ENCODE measurements at regions not wholly inside any gene's neighbourhood (a gene's known extent, or its start where the extent isn't known, plus 50 kb on each side); places are given as distances from the start of the nearest gene placed in this dataset.

DNA sequence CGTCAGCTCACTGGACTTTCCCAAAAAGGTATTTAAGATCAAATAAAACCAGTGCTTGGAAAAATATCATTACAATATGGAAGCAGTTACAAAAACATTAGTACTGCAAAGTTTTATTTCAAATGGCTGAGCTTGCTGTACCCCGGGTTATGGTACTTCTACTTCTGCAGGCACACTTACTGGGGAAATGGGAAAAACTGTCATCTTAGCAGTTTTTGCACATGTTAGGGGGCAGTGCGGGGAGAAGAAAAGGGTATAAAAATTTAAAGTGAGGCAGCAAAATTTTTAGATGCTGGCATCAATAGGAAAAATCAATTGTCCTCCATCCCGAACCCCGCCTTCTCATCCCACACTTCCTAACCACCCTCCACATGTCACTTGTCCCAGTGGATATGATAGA, 133.4 kb downstream of the ATG4C start:
- no peak for DNase-seq

DNA sequence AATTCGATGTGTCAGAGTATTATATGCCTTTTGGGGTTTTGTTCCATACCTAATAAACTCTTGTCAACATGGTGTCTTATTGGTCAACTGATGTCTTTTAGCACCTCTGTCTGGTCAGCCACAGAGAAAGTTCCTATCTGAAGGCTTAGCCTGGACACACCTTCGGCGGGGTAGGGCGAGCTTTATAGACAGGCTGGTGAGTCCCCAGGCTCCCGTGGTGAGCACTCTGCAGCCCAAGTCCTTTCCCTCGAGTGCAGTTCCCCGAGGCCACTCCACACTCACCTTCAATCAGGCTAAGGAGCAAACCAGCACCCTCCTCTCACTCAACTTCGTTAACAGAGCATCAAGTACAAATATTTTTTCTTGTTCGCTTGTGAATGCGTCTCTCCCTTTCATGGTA, 133.9 kb downstream of the ATG4C start:
- no peak for DNase-seq

DNA sequence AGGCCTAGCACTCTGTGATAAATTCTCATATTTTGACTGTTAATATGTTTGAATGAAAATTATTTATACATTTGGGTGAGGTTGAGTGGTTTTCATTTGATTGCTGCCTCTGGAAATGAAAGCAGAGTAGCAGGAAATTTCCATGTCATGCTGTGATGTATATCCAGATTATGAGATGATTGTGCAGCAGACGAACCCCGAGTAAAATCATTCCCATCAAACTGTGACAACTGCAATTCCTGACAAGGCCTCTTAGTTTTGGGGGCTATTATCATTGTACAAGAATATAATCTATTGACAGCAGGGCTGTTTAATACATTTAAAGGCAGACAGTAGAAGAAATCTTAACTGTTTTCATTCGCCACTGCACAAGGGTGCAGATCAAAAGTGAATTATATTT, 134.8 kb downstream of the ATG4C start:
- no peak for DNase-seq

DNA sequence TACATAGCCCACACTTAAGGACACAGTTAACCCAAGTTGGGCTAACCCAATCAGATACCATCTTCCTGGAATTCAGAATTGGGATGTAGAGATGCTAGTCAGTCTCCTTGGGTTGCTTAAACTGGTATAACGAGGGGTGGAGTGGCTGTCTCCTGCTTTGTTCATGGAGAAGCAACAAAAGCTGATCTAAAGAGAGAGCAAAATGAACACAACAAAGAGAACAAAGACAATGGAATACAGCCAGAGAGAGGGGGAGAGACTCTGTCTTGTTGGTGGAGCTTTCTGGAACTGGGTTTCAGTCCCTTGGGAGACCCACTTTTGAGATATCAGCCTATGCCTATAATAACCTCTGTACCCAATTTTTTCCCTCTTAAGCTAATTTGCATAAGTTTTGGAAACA, 138.1 kb downstream of the ATG4C start:
- no peak for DNase-seq

DNA sequence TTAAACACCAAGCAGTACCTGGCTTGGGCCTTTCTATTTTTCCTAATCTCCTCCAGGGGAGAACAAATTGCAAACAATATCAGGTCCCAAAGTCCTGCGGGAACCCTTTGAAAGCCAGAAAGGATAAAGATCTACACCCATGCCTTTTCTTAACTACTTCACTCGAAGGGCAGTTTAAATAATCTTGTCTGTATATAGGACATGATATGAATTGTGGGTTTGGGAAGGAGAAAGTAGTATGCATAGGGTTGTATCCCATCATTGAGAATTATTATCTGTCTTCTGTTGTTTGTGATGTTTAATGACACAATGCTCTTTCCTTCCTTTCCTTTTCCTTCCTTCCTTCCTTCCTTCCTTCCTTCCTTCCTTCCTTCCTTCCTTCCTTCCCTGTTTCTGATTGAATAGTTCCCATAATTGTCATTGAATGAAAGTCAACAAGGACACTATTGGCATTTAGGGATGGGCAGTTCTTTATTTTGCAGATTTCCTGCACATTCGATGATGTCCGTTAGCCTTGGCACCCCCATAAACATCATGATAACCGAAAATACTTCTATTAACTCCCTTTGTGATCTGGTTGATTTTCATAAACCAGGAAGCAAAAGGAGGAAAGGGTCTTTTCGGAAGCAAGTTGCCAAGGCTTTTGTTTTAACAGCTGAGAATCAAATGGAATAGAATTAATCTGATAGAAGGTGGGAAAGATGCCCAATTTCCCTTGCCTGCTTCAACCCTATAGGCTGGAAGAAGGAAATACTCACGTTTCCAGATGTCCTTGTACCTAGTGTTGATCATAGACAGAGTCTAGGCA, 141.3 kb downstream of the ATG4C start:
- DNase-seq: no peak

DNA sequence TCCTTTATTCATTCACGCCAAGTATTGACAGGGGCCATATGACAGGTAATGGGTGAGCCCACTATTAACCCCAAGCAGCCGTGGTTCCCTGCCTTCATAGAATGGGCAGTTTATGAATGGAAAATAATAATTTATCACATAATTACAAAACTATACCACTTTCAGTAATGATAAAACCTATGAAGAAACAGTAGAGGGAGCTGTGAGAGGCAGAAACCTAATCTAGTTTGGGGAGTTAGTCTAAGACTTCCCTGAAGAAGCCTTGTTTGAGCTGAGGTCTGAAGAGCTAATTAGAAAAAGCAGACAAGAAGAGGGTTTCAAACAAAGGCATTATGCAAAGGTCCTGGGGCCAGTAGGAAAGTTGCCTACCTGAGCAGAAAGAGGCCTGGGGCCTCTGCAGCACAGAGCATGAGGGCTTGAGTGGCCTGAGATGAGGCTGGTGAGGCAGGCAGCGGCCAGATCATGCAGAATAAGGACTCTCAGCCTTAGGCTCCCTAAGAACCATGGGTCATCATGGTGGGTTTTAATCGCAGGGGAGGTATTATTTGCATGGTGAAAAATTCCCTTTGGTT, 142.8 kb downstream of the ATG4C start:
- no peak for DNase-seq

DNA sequence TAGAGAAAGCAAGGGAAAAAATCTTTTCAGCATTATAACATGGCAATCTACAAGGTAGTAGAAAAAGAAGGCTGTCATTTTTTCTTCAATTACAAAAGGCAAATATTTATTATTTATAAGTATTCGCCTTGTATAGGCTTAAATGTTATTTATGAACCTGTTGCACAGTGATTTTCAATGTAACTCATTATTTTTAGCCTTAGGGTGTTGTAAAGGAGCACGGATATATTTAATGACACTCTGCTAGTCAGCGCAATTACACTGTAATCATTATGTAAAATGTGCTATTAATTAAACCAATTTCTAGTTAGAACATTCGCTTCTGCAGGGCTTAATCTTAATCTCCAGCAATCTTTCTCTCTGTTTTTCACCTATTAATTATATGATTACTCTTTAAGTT, 145.0 kb downstream of the ATG4C start:
- no peak for DNase-seq

DNA sequence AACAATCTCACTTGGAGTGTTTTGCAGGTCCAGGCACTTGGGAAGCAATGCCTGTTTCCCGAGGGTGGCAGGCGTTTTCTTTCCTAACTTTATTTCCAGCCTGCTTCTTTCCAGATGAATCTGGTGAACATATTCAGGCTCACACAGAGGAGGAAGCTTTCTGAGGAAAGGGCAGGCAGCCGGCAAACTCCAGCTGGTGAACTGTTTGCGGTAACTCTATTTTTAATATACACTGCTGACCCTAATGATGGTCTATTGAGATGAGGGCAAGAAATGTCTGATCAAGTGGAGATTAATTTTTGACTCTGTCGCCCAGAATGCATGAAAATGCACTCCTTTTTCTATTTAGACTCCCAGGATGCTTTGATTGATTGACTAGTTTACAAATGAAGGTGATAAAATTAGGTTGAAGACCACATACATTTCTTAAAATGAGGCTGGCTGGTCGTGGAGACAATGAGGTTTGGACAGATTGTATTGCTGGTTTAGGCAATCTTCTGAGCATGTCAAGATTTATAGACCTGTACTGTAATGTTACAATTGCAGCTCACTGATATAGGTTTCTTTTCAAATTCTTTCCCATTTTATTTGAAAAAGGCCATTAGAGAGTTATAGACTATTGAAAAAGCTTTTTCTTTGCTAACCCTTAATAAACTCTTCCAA, 153.8 kb downstream of the ATG4C start:
- DNase-seq: no peak

DNA sequence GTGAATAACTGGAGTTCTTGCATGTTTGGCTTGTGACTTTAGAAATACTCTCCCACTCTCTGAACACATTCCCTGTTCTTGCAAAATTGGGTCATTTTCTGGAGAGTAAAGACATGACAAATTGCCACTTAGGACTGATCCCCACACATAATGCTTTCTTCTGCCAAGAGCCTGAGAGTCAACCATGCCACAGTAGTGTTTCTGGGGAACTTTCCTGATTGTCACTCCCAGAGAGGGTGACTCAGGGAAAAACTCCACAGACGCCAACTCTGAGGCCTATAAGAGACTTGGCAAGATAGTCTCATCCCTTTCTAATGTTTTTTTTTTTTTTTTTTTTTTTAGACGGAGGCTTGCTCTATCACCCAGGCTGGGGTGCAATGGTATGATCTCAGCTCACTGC, 157.8 kb downstream of the ATG4C start:
- no peak for DNase-seq

DNA sequence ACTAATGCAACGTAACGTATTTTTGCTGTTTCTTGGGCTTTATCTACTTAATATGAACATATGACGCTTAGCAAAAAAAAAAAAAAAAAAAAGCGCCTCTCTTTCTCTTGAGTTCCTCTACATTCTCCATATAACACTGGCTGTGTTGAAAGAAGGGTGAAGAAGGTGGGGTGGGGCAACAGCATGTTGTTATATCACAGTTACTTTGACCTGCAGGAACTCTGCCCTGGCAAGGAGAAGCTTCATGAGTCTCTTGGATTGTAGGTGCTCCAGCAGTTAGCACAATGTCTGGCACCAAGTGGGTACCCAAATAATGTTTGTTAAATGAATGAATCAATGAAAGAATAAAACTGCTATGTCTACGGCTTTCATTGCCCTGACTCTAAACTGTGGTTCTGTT, 162.6 kb downstream of the ATG4C start:
- DNase-seq: no peak

DNA sequence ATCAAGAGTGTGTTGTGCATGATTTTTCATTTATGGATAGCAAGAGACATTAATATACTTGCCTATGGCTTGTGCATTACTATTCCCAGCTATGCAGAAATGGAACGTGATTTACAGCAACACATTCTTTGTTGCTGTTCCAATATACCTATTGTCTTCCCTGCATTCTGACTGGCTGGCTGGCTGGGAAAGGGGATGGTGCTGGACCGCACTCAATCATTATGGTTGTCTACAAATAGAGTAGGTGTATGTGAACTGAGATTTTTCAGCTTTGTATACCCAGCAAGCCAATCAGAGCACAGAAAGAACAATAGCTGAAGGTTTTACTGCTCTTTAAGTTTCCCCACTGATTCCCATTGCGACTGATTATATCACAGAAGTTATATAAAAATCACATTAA, 167.5 kb downstream of the ATG4C start:
- peak; percentile 10 for DNase-seq

DNA sequence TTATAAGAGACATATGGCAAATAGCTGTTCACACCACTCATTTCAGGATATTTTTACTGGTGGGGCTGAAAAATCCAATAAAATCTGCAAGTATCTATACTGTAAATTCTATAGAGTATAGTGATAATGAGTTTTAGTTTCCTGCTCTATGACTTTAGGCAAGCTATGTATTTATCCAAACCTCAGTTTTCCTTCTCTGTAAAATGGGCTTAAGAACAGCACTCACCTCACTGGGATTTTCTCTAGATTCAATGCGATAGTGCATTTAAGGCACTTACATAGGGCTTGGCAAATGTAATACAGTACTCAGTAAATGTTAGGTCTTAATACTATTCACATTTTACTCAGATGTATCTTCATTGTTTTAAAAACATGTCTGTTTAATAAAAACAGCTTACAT, 168.7 kb downstream of the ATG4C start:
- no peak for DNase-seq

DNA sequence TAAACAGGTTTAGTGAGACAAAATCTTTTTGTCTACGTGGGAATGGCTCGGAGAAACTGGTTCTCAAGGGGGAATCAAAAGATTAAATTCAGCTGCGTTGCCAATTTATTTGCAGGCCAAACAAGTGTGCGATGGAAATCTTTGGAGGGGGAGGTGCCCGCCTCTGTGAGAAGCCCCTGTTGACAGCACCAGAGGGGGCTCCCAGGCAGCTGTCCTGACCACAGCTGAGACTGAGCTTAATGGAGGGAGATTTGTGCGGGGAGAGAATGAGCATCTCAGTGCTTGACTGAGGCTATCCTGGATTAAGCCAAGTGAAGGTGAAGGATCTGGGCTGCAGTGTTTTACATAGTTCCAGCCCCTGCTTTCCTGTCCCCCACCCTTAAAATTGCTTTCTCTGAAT, 169.7 kb downstream of the ATG4C start:
- DNase-seq: no peak

DNA sequence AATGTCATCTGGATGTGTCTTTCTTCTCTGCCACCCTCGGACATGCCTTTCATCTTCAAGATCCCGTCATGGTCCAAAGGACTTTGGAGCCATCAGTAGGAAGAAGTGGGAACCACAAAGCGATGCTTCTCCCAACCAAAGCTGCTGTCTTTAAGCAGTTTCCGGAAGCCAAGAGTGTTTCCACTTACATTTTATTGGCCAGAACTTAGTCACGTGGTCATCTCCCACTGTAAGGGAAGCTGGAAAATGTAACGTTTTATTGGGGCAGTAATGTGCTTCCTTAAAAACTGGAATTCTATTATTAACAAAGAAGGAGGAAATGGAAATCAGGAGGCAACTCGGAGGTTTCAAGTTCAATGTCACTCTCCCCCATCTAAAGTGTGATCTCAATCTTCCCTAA, 170.8 kb downstream of the ATG4C start:
- DNase-seq: no peak

DNA sequence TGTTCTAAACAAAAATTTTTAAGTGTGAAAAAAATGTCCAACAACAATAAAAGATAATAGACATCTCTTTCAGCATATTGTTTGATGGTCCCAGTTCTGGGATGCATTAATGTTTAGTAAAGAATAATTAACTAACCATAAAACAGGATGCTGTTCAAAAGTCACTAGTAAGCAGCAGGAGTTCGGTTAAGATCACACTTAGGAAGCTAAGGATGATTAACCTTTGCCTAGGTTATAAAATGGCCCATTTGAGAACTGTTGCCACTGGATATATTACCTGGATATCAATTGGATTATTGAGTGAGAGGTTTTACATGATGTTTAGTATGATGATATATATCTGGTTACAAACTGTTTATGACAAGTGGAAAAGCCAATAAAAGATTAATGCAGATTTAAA, 171.7 kb downstream of the ATG4C start:
- DNase-seq: no peak

DNA sequence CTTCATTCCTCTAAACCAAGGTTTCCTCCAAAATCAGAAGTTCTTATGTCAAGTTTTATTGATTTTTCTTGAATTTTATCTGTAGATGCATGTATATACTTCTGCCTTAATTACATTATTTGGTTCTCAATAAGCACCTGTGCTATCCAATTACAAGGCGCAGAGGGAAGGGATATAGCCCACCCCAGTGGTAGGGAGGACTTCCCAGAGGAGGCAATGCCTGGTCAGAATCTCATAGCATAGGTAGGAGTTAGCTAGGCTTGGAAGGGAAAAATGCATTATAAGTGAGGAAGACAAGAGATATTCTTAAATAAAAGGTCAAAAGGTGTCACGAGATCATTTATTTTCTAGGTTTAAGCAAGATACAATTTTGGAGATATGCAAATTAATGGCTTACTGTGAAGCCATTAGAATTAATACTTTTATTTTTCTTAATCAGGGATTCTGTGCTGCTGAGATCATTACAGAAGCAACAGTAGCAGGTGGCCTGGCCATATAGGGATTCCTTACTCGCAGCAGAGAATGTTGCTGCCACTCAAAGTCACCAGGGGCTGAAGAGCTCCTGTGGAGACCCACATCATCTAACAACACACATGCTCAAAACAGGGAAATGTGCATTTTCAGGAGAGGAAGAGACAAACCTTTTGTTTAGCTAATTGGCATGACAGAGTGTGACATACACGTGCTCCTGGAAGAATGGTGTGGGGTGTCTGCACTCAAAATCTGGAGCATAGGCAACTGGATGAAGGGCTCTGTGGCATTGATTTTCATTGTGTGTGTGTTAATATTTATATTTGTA, 178.3 kb downstream of the ATG4C start:
- no peak for DNase-seq

DNA sequence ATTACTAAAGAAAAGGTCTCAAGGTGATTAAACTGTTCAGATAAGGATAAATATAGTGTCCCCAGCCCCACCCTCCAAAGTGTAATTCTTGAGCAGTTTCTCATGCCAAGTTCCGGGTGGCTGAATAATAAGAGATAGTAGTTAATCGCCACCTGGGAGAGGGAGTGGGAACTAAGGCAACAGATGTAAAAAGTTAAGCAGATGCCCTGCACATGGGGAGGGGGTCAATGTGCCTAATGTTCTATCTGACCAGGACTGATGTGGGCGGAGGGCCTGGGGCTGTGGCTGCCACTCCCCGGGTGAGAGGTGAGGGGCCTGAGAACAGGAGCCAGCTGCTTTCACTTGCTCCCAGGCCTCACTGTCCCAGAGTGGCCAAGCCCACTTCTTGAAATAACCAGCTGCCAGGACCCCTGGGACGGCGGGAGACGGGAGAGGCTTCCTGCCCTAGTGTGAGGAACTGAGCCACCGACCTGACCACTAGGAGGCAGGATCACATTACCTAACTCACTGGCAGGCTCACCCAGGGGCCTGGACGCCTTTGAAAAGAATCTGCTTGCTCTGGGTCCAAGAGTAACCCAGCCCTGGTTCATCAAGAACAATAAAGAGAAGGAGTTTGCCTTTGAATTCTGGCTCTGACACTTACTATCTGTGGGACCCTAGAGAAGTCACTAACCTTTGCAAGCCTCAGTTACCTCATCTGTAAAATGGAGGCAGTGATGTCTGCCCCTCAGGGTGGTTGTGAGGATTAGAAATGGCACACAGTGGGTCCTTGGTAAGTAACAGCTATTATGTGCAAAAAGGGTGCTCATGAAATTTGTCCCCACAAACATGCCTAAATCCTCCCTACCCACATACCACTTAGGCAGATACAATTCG, 179.2 kb downstream of the ATG4C start:
- DNase-seq: no peak

DNA sequence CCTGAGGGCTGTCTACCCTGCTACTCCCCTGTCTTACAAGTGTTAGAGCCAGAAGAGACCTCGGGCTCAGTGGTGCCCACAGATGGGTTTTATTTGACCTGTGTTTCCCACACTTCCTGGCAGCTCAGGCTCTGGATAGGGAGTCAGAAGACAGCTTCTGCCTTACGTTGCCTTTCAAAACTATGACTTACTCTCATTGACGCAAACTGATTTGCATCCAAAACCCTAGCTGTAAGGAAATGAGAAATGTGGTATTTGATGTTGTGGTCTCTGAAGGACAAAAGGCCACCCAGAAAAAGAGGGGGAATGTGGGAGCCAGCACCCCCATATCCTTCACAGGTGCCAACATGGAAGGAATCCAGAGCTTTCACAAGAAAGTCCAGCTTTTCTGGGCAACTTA, 180.2 kb downstream of the ATG4C start:
- no peak for DNase-seq

DNA sequence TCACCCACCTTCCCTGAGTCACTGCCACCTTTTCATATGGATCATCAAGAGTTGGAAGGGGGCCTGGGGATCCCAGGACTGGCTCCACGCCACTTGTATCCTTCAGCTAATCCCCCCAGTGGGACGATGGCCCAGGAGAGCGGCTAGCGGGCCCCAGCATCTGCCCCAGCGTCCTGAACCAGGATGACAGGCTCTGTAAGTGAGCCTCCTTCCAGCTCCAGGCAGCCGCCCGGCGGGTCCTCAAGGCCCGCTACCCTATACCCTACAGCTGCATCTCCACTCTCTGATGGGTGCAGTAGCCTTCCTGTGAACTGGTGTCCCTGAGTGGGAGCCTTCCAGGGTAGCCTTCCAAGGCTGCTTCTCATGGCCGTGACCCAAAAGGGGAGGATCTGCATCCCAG, 183.1 kb downstream of the ATG4C start:
- no peak for DNase-seq

DNA sequence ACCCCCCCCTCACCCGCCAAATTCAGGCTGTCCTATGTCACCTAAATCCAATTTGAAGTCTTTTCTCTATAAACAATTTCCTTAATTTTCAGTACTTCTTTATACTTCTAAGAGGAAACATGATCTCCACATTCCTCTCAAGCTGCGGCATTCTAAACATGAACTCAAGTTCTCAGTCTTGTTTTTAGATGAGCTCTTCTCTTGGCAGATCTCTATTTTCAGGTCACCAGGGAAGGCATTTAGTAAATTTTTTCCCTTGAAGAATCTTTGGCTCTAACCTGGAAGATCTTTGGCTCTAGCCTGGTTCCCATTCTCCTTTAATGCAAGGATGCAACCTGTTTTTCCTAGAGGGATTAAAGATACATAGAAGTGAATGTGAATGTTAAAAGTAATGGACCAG, 193.4 kb downstream of the ATG4C start:
- no peak for DNase-seq

DNA sequence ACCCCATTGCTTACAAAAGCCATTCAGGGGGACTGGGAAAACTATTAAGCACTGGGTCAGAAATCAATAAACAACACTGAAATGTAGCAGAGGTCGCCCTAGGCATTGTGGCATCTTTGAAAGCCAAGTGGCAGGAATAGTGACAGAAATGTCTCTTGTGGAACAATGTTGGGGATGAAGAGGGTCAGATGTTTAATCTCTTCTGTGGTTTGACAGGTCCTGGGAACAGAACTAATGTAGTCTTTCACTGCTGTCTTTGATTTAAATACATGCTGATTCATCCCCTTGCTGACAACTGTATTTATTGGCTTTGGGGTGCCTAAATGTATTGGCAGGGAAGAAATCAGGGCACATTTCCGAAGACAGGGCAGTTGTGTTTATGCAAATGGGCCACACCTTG, 194.8 kb downstream of the ATG4C start:
- DNase-seq: no peak

DNA sequence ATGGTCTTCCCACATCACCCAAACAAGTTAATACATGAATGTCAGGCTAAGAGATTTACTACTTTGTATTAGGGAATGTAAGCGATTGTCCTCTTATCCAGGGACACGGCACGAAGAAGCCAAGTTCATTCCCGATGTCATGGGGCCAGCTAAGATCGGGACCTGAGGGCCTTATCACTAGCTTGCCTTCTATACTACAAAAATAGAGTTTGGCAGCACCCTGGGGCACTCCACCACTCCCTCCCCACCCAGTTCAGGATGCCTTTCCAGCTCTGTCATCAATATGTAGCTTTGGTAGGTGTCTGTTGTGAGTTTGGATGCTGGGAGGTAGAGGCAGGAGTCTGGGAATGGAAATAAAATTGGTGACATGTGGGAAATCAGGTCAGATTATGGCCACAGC, 197.5 kb downstream of the ATG4C start:
- DNase-seq: no peak

DNA sequence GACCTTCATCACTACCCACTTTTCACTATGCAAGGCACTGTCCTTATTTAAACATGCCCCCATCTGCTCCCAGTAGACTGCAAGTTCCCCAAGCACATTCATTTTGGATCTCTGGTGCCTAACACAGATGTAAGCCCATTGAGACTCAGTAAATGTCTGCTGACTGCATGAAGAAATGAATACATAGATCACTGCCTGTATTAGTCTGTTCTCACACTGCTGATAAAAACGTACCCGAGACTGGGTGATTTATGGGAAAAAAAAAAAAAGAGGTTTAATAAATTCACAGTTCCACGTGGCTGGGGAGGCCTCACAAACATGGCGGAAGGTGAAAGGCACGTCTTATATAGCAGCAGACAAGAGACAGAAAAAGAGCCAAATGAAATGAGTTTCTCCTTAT, 204.9 kb downstream of the ATG4C start:
- DNase-seq: no peak
